Parathyroid adenoma (tissue), 2 donors: ENCODE measurements at regions not wholly inside any gene's neighbourhood (a gene's known extent, or its start where the extent isn't known, plus 50 kb on each side); places are given as distances from the start of the nearest gene placed in this dataset.
"Not testable (repeated sequence)": the region's sequence is repeated elsewhere in the genome, so short reads cannot be mapped to it uniquely, and the experiment has no call there.

Source experiments
- H2AFZ ChIP-seq: fragments of 300-600 bp; sonication (generic); one replicate; pipeline ENCODE4 v1.7.0; 2017; ENCODE audit warnings: antibody characterized with exemption, mild to moderate bottlenecking
- H3K27ac ChIP-seq: fragments of 300-600 bp; sonication (generic); one replicate; pipeline ENCODE4 v1.7.0; 2017
- H3K27me3 ChIP-seq: fragments of 300-600 bp; sonication (generic); one replicate; pipeline ENCODE4 v1.7.0; 2017; ENCODE audit warnings: low read length; ENCODE audit not compliant: control insufficient read depth, insufficient read depth
- H3K36me3 ChIP-seq: fragments of 300-600 bp; sonication (generic); one replicate; pipeline ENCODE4 v1.7.0; 2017; ENCODE audit warnings: low read length; ENCODE audit not compliant: control insufficient read depth, insufficient read depth
- H3K4me1 ChIP-seq: fragments of 300-600 bp; sonication (generic); one replicate; pipeline ENCODE4 v1.7.0; 2017; ENCODE audit warnings: control low read depth
- H3K4me2 ChIP-seq: fragments of 300-600 bp; sonication (generic); one replicate; pipeline ENCODE4 v1.7.0; 2017; ENCODE audit warnings: low read length
- H3K4me3 ChIP-seq: fragments of 300-600 bp; sonication (generic); one replicate; pipeline ENCODE4 v1.7.0; 2017; ENCODE audit warnings: low read depth, low read length
- H3K79me2 ChIP-seq: fragments of 300-600 bp; sonication (generic); one replicate; pipeline ENCODE4 v1.7.0; 2017; ENCODE audit warnings: control low read depth
- H3K9ac ChIP-seq: fragments of 300-600 bp; sonication (generic); one replicate; pipeline ENCODE4 v1.7.0; 2017; ENCODE audit warnings: mild to moderate bottlenecking
- H3K9me3 ChIP-seq: fragments of 300-600 bp; sonication (generic); one replicate; pipeline ENCODE4 v1.7.0; 2017; ENCODE audit warnings: low read length; ENCODE audit not compliant: control insufficient read depth
- CTCF ChIP-seq: fragments of 300-600 bp; sonication (generic); IDR thresholded peaks from one replicate; pipeline ENCODE4 v1.7.0; 2017; ENCODE audit warnings: antibody characterized with exemption, mild to moderate bottlenecking
- donor health status: primary hyperparathyroidism.

GRCh38 chr7:79523436-79523835 is 70.0 kb upstream of the MAGI2 start:
- Histone ChIP-seq H3K9me3 (no peaks in the 10 kb centered on the region), H3K27me3 (no peaks in the 10 kb centered on the region), H3K36me3 (no peaks in the 10 kb centered on the region), H3K79me2 (no peaks in the 10 kb centered on the region), H3K4me1 (no peaks in the 10 kb centered on the region), H3K9ac (no peak overlapping the region), H3K4me3 (no peak overlapping the region), H3K27ac (no peak overlapping the region), H2AFZ (no peak overlapping the region), H3K4me2 (no peak overlapping the region)
- TF ChIP-seq CTCF: no peak

GRCh38 chr7:79520543-79520942 is 67.1 kb upstream of the MAGI2 start:
- Histone ChIP-seq H2AFZ (no peak overlapping the region), H3K4me3 (no peak overlapping the region), H3K9me3 (no peaks in the 10 kb centered on the region), H3K9ac (no peak overlapping the region), H3K27ac (no peak overlapping the region), H3K27me3 (no peaks in the 10 kb centered on the region), H3K79me2 (no peaks in the 10 kb centered on the region), H3K36me3 (no peaks in the 10 kb centered on the region), H3K4me1 (no peaks in the 10 kb centered on the region), H3K4me2 (no peak overlapping the region)
- TF ChIP-seq CTCF: no peak

GRCh38 chr7:79515358-79515757 is 61.9 kb upstream of the MAGI2 start:
- H3K4me2 ChIP-seq: no peak overlapping the region
- no peak for TF ChIP-seq CTCF
- no peak overlapping the region for H3K27ac ChIP-seq
- no peaks in the 10 kb centered on the region for H3K79me2 ChIP-seq
- H3K9ac ChIP-seq: no peak overlapping the region
- H3K4me1 ChIP-seq: no peaks in the 10 kb centered on the region
- no peak overlapping the region for H2AFZ ChIP-seq
- no peak overlapping the region for H3K4me3 ChIP-seq
- H3K27me3 ChIP-seq: no peaks in the 10 kb centered on the region
- H3K9me3 ChIP-seq: no peaks in the 10 kb centered on the region
- no peaks in the 10 kb centered on the region for H3K36me3 ChIP-seq

GRCh38 chr7:79513261-79513660 is 59.8 kb upstream of the MAGI2 start:
- Histone ChIP-seq H3K4me1 (no peaks in the 10 kb centered on the region), H3K36me3 (no peaks in the 10 kb centered on the region), H3K4me3 (no peak overlapping the region), H3K9ac (no peak overlapping the region), H2AFZ (no peak overlapping the region), H3K27me3 (no peaks in the 10 kb centered on the region), H3K4me2 (no peak overlapping the region), H3K27ac (no peak overlapping the region), H3K79me2 (no peaks in the 10 kb centered on the region), H3K9me3 (no peaks in the 10 kb centered on the region)
- no peak for TF ChIP-seq CTCF

- no peaks in the 10 kb centered on the region for H3K79me2 ChIP-seq
- no peak overlapping the region for H3K4me3 ChIP-seq
- no peak overlapping the region for H3K4me2 ChIP-seq
- no peaks in the 10 kb centered on the region for H3K27me3 ChIP-seq
- H3K36me3 ChIP-seq: no peaks in the 10 kb centered on the region
- no peaks in the 10 kb centered on the region for H3K9me3 ChIP-seq
- no peak overlapping the region for H3K27ac ChIP-seq
- TF ChIP-seq CTCF: no peak
- H2AFZ ChIP-seq: no peak overlapping the region
- no peaks in the 10 kb centered on the region for H3K4me1 ChIP-seq
- H3K9ac ChIP-seq: no peak overlapping the region
Measured at GRCh38 chr7:79512261-79512660, 58.8 kb upstream of the MAGI2 start.

GRCh38 chr7:79511056-79511455 is 57.6 kb upstream of the MAGI2 start:
- not testable (repeated sequence) for H3K27ac ChIP-seq, H3K4me1 ChIP-seq, H3K4me3 ChIP-seq, H3K4me2 ChIP-seq, H3K27me3 ChIP-seq, H2AFZ ChIP-seq, H3K36me3 ChIP-seq, H3K79me2 ChIP-seq, H3K9me3 ChIP-seq, H3K9ac ChIP-seq
